ELF-1 (cell line): ENCODE measurements at regions not wholly inside any gene's neighbourhood (a gene's known extent, or its start where the extent isn't known, plus 50 kb on each side); places are given as distances from the start of the nearest gene placed in this dataset.

Experiments
- DNase-seq: peaks from one replicate; pipeline ENCODE4 v3.0.0-alpha.2; 2016; ENCODE audit warnings: low read depth, low spot score

- peak; percentile 64 for DNase-seq
These were observed 130.1 kb upstream of the INHBA start for GRCh38 chr7:41832941-41833340.

GRCh38 chr7:41830271-41830670 lies 127.4 kb upstream of the INHBA start:
- DNase-seq: no peak

- DNase-seq: no peak
These were observed 126.0 kb upstream of the INHBA start for GRCh38 chr7:41828911-41829310.

- no peak for DNase-seq
These were observed 123.8 kb upstream of the INHBA start for GRCh38 chr7:41826641-41827040.

GRCh38 chr7:41825927-41826480 lies 123.1 kb upstream of the INHBA start:
- DNase-seq: no peak

GRCh38 chr7:41824284-41824683 lies 121.4 kb upstream of the INHBA start:
- no peak for DNase-seq

- DNase-seq: no peak
These were observed 119.4 kb upstream of the INHBA start for GRCh38 chr7:41822259-41822817.

- DNase-seq: no peak
These were observed 118.8 kb upstream of the INHBA start for GRCh38 chr7:41821521-41822213.

GRCh38 chr7:41820111-41820671 lies 117.3 kb upstream of the INHBA start:
- DNase-seq: no peak

- DNase-seq: no peak
These were observed 116.8 kb upstream of the INHBA start for GRCh38 chr7:41819645-41820044.

GRCh38 chr7:41818765-41819398 lies 116.0 kb upstream of the INHBA start:
- no peak for DNase-seq

- DNase-seq: no peak
These were observed 114.5 kb upstream of the INHBA start for GRCh38 chr7:41817386-41817785.

- no peak for DNase-seq
These were observed 113.2 kb upstream of the INHBA start for GRCh38 chr7:41816111-41816510.

- DNase-seq: no peak
These were observed 112.0 kb upstream of the INHBA start for GRCh38 chr7:41814888-41815287.

GRCh38 chr7:41813286-41813685 lies 110.4 kb upstream of the INHBA start:
- DNase-seq: no peak

GRCh38 chr7:41811941-41812340 lies 109.1 kb upstream of the INHBA start:
- no peak for DNase-seq

GRCh38 chr7:41809940-41810576 lies 107.2 kb upstream of the INHBA start:
- DNase-seq: no peak

- DNase-seq: no peak
These were observed 106.6 kb upstream of the INHBA start for GRCh38 chr7:41809529-41809939.

- DNase-seq: no peak
These were observed 106.2 kb upstream of the INHBA start for GRCh38 chr7:41809116-41809515.

GRCh38 chr7:41808541-41808940 lies 105.7 kb upstream of the INHBA start:
- DNase-seq: peak; percentile 79

- no peak for DNase-seq
These were observed 100.7 kb upstream of the INHBA start for GRCh38 chr7:41803569-41803968.

- DNase-seq: no peak
These were observed 93.4 kb upstream of the INHBA start for GRCh38 chr7:41796331-41796730.
